ENCODE measurements at regions not wholly inside any gene's neighbourhood (a gene's known extent, or its start where the extent isn't known, plus 50 kb on each side); places are given as distances from the start of the nearest gene placed in this dataset.

DNA sequence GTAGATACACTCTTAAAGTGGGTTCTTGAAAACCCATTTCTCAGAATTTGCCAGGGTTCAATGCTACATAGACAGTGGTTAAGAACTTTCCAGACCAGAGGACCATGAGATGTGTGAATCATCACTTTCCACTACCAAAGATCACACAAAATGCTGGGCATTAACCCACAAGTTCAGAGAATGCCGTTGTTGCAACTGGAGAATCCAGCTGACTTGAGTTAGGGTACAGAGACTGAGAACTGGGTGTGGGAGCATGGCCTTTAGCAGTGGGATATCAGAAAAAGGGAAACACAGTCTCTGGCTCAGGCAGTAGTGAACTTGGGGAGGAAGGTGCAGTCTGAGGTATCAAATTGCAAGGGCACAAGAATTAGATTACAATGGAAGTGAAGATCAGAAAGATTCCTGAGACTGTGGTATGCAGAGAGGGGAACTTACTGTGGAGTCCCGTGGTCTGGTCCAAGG lies 51.5 kb upstream of the WDFY2 start:
- TF ChIP-seq, protein P1, sequence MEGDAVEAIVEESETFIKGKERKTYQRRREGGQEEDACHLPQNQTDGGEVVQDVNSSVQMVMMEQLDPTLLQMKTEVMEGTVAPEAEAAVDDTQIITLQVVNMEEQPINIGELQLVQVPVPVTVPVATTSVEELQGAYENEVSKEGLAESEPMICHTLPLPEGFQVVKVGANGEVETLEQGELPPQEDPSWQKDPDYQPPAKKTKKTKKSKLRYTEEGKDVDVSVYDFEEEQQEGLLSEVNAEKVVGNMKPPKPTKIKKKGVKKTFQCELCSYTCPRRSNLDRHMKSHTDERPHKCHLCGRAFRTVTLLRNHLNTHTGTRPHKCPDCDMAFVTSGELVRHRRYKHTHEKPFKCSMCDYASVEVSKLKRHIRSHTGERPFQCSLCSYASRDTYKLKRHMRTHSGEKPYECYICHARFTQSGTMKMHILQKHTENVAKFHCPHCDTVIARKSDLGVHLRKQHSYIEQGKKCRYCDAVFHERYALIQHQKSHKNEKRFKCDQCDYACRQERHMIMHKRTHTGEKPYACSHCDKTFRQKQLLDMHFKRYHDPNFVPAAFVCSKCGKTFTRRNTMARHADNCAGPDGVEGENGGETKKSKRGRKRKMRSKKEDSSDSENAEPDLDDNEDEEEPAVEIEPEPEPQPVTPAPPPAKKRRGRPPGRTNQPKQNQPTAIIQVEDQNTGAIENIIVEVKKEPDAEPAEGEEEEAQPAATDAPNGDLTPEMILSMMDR (IDR thresholded peaks at IDR 0.05; ENCODE audit: extremely low read depth, low read depth, low read length): no peak

DNA sequence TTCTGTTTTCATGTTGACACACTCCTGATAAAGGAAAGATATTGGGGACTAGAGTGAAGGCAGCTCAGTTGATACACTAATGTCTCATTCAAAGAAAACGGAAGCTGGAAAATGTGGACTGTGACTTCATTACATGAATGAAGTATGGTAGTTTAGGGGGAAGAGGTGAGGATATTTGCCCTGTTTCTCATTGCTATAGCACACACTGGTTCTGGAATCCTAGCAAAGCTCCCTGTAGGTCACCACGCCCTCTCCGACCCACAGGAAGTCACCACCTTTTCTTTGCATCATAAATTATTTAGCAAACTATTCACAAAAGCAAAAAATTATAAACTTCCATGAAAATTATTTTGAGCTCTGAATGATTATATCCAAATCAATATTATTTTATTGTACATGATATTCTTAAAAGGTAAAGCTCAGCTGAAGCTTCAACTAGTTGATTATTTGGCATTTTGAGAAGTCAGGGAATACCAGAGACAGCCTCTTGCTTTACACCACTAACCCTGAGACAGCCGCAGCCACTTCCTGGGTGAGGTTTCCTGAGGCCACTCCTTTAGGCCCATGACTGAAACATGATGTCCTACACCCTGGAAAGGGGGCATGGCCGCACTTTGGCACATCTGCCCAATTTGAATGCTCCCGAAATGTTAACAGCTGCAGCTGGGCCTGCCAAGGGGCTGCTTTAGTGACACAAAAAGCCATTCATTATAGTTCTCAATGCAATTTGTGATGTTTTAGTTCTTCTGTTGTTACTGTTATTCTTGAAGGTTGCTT lies 50.0 kb upstream of the WDFY2 start:
- TF ChIP-seq, protein P1 (IDR thresholded peaks at IDR 0.05; ENCODE audit: extremely low read depth, low read depth, low read length): no peak
- no peak for DNase-seq (ENCODE audit: insufficient read length, low spot score, missing footprints)
- H3K4me3 ChIP-seq (ENCODE audit: insufficient read depth, low read length): no peak overlapping the region
- H3K27ac ChIP-seq (ENCODE audit: low read depth, low read length): no peak overlapping the region
- H3K4me1 ChIP-seq (ENCODE audit: insufficient read depth, low read length): no peaks in the 10 kb centered on the region
- no peaks in the 10 kb centered on the region for H3K79me2 ChIP-seq (ENCODE audit: insufficient read depth, low read length)
- peak overlapping the region; percentile 88 for H2AFZ ChIP-seq (ENCODE audit: low read length)
- H3K36me3 ChIP-seq (ENCODE audit: insufficient read depth, low read length): no peaks in the 10 kb centered on the region
- H3K9me3 ChIP-seq (ENCODE audit: low read depth, low read length): no peaks in the 10 kb centered on the region
- H4K20me1 ChIP-seq (ENCODE audit: insufficient read depth, low read length): no peaks in the 10 kb centered on the region
- H3K27me3 ChIP-seq (ENCODE audit: insufficient read depth, low read length): no peaks in the 10 kb centered on the region
- H3K4me2 ChIP-seq (ENCODE audit: insufficient read depth, low read length): no peak overlapping the region

More for the DNA sequence above, 51.5 kb upstream of the WDFY2 start:
- Histone ChIP-seq H3K4me2 (ENCODE audit: insufficient read depth, low read length) (no peak overlapping the region), H3K4me3 (ENCODE audit: insufficient read depth, low read length) (no peak overlapping the region), H3K27me3 (ENCODE audit: insufficient read depth, low read length) (no peaks in the 10 kb centered on the region), H2AFZ (ENCODE audit: low read length) (no peak overlapping the region), H3K9me3 (ENCODE audit: low read depth, low read length) (no peaks in the 10 kb centered on the region), H3K4me1 (ENCODE audit: insufficient read depth, low read length) (no peaks in the 10 kb centered on the region), H4K20me1 (ENCODE audit: insufficient read depth, low read length) (no peaks in the 10 kb centered on the region), H3K79me2 (ENCODE audit: insufficient read depth, low read length) (no peaks in the 10 kb centered on the region), H3K27ac (ENCODE audit: low read depth, low read length) (no peak overlapping the region), H3K36me3 (ENCODE audit: insufficient read depth, low read length) (no peaks in the 10 kb centered on the region)
- DNase-seq (ENCODE audit: insufficient read length, low spot score, missing footprints): no peak

Data from osteoblast (primary cell).